Mucosa of descending colon (tissue), 3 donors: ENCODE measurements at regions not wholly inside any gene's neighbourhood (a gene's known extent, or its start where the extent isn't known, plus 50 kb on each side); places are given as distances from the start of the nearest gene placed in this dataset.
A peak's percentile ranks its signal among the peaks of the same experiment; 100 is the strongest.

Experiments
- ATAC-seq: fragments of 200-7000 bp; cut with Tn5 transposase; one replicate; pipeline ENCODE4 v1.9.1; 2020; ENCODE audit warnings: mild to moderate bottlenecking, moderate library complexity
- DNase-seq, 3 donors: peaks; one replicate each; pipeline ENCODE4 v3.0.0-alpha.2; 2020
- H3K36me3 ChIP-seq: fragments of 200-600 bp; one replicate; pipeline ENCODE4 v1.8.0; 2021; ENCODE audit warnings: low read depth, mild to moderate bottlenecking
- H3K4me1 ChIP-seq: fragments of 200-600 bp; one replicate; pipeline ENCODE4 v1.8.0; 2021; ENCODE audit warnings: low read depth, mild to moderate bottlenecking
- H3K4me3 ChIP-seq: fragments of 200-600 bp; one replicate; pipeline ENCODE4 v1.8.0; 2021; ENCODE audit warnings: mild to moderate bottlenecking
- H3K9me3 ChIP-seq: fragments of 200-600 bp; one replicate; pipeline ENCODE4 v1.8.0; 2021; ENCODE audit warnings: mild to moderate bottlenecking
- intact Hi-C, 2 donors: fragments of 100-400 bp; cut with DNase I in 1 of 2; cut with micrococcal nuclease in 1 of 2; formaldehyde crosslinking; loops; one replicate each; pipeline versions ENCODE4 v1.11.0 to v1.11.1; 2022; cut with DNase I, micrococcal nuclease
- TF ChIP-seq, protein P1 (sequence below): fragments of 200-600 bp; IDR thresholded peaks from one replicate; pipeline ENCODE4 v1.8.0; 2022; ENCODE audit warnings: antibody characterized with exemption, mild to moderate bottlenecking
- donor health status: DM: no; HTN: no; CAD: no; lungs with moderate emphysema.
- donor health status: DM: no; HTN: no; CAD: no.
- donor health status: DM: no; HTN: yes; CAD: no.

GRCh38 chr4:56272003-56272402 lies 115.3 kb downstream of the AASDH start:
- TF ChIP-seq, protein P1, sequence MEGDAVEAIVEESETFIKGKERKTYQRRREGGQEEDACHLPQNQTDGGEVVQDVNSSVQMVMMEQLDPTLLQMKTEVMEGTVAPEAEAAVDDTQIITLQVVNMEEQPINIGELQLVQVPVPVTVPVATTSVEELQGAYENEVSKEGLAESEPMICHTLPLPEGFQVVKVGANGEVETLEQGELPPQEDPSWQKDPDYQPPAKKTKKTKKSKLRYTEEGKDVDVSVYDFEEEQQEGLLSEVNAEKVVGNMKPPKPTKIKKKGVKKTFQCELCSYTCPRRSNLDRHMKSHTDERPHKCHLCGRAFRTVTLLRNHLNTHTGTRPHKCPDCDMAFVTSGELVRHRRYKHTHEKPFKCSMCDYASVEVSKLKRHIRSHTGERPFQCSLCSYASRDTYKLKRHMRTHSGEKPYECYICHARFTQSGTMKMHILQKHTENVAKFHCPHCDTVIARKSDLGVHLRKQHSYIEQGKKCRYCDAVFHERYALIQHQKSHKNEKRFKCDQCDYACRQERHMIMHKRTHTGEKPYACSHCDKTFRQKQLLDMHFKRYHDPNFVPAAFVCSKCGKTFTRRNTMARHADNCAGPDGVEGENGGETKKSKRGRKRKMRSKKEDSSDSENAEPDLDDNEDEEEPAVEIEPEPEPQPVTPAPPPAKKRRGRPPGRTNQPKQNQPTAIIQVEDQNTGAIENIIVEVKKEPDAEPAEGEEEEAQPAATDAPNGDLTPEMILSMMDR: no peak
- Histone ChIP-seq H3K4me1 (peaks cover 15% of the 10 kb centered on the region), H3K36me3 (no peaks in the 10 kb centered on the region), H3K4me3 (peak overlapping the region; percentile 4), H3K9me3 (no peaks in the 10 kb centered on the region)
- peak; percentile 77 to 84 (median 80) for DNase-seq
- intact Hi-C loops: no loop called here
- peak; percentile 85 for ATAC-seq

- H3K4me1 ChIP-seq: peaks cover 15% of the 10 kb centered on the region
- intact Hi-C loops: no loop called here
- DNase-seq (no peak), ATAC-seq (no peak)
- no peak overlapping the region for H3K4me3 ChIP-seq
- no peaks in the 10 kb centered on the region for H3K36me3 ChIP-seq
- TF ChIP-seq, protein P1: no peak
- no peaks in the 10 kb centered on the region for H3K9me3 ChIP-seq
Measured at GRCh38 chr4:56271131-56271530, 116.2 kb downstream of the AASDH start.

DNA sequence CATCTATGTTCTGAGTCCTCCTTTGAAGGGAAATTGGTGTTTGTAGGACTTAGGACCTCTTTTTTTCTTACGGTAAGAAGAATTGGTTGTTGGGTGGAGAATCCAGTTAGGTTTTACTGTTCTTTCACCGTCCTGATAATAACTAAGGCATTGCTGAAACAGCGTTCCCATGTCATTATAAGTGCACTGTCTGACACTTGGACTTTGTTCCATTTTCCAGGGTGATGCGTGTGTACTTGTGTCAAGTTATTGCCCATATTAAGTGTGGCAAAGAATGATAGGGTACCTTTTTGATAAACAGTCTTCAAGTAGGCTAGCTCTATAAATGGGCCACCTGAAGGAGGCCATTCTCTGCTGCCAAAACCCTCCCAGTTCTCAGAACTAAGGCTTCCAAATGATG lies 119.7 kb downstream of the AASDH start:
- intact Hi-C loops: no loop called here
- H3K9me3 ChIP-seq: no peaks in the 10 kb centered on the region
- no peaks in the 10 kb centered on the region for H3K36me3 ChIP-seq
- peak in 1 of 3 donors; percentile 31 for DNase-seq
- no peak overlapping the region for H3K4me3 ChIP-seq
- TF ChIP-seq, protein P1: no peak
- H3K4me1 ChIP-seq: peaks cover 10% of the 10 kb centered on the region
- peak; percentile 65 for ATAC-seq

- H3K4me1 ChIP-seq: peaks cover 14% of the 10 kb centered on the region
- no peaks in the 10 kb centered on the region for H3K36me3 ChIP-seq
- ATAC-seq (no peak), DNase-seq (no peak)
- intact Hi-C loops: no loop called here
- TF ChIP-seq, protein P1: no peak
- no peaks in the 10 kb centered on the region for H3K9me3 ChIP-seq
- no peak overlapping the region for H3K4me3 ChIP-seq
Measured at GRCh38 chr4:56264873-56265272, 122.4 kb downstream of the AASDH start.

DNA sequence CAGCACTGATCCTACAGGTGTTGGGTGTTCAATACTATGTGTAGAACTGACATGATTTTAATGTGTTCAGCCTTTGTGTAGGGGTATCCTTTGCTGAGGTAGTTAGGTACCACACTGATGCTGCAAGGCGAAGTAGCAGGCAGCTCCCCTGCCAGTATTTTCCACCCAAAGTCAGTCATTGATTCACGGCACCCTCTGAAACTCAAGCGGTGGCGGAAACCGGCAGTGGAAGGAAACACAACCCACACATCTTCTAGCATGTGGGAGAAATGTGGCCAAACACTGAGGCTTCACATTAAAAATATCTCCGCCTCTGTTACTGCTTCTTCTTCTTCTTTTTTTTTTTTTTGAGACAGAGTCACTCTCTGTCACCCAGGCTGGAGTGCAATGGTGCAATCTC lies 126.3 kb downstream of the AASDH start:
- TF ChIP-seq, protein P1: no peak
- intact Hi-C loops: no loop called here
- H3K4me3 ChIP-seq: no peak overlapping the region
- peaks cover 4% of the 10 kb centered on the region for H3K4me1 ChIP-seq
- H3K36me3 ChIP-seq: no peaks in the 10 kb centered on the region
- DNase-seq (no peak), ATAC-seq (no peak)
- no peaks in the 10 kb centered on the region for H3K9me3 ChIP-seq

GRCh38 chr4:56260320-56260719 lies 127.0 kb downstream of the AASDH start:
- TF ChIP-seq, protein P1: no peak
- no peaks in the 10 kb centered on the region for H3K9me3 ChIP-seq
- H3K4me3 ChIP-seq: no peak overlapping the region
- H3K36me3 ChIP-seq: no peaks in the 10 kb centered on the region
- ATAC-seq: peak; percentile 45
- peaks cover 4% of the 10 kb centered on the region for H3K4me1 ChIP-seq
- intact Hi-C loops: no loop called here
- no peak for DNase-seq
